IPS-NIHi7 (cell line): ENCODE measurements at regions not wholly inside any gene's neighbourhood (a gene's known extent, or its start where the extent isn't known, plus 50 kb on each side); places are given as distances from the start of the nearest gene placed in this dataset.
"Not testable (repeated sequence)": the region's sequence is repeated elsewhere in the genome, so short reads cannot be mapped to it uniquely, and the experiment has no call there.

ENCODE experiments used
- DNase-seq: peaks from one replicate; pipeline ENCODE4 v3.0.0; 2012; ENCODE audit warnings: mixed read lengths; ENCODE audit errors: extremely low spot score

GRCh38 chr18:15164446-15164845, 416.5 kb downstream of the ANKRD30B start:
- DNase-seq = not testable (repeated sequence)

GRCh38 chr18:15165048-15165447, 417.1 kb downstream of the ANKRD30B start:
- DNase-seq = no peak

GRCh38 chr18:15193028-15193427, 445.1 kb downstream of the ANKRD30B start:
- DNase-seq = not testable (repeated sequence)

GRCh38 chr18:15193813-15194212, 445.8 kb downstream of the ANKRD30B start:
- DNase-seq = not testable (repeated sequence)

GRCh38 chr18:15197338-15198115, 449.6 kb downstream of the ANKRD30B start:
- peak; percentile 2 for DNase-seq

- DNase-seq = no peak
Measured at GRCh38 chr18:15198116-15198389, 450.1 kb downstream of the ANKRD30B start.
